Common myeloid progenitor, CD34-positive (primary cell): ENCODE measurements at regions not wholly inside any gene's neighbourhood (a gene's known extent, or its start where the extent isn't known, plus 50 kb on each side); places are given as distances from the start of the nearest gene placed in this dataset.

Experiments used
- CTCF ChIA-PET: fragments of 350-600 bp; sonication (Branson Sonifier 250); formaldehyde crosslinking; loops from one replicate; lab custom pipeline; 2021; ENCODE audit warnings: antibody characterized with exemption; lab: Charles Lee
- POLR2A ChIA-PET: fragments of 350-600 bp; sonication (Branson Sonifier 250); formaldehyde crosslinking; loops from one replicate; lab custom pipeline; 2021; ENCODE audit warnings: antibody characterized with exemption; lab: Charles Lee
- DNase-seq, 3 donors: peaks; one replicate each; pipeline versions ENCODE4 v3.0.0 to v3.0.0-alpha.2; 2013
- H3K27ac ChIP-seq, 2 experiments: 1 replicate in 1 of 2; 2 replicates in 1 of 2; pipeline ENCODE4 v1.7.0; 2013; ENCODE audit warnings: inconsistent platforms in 2 of 2, low read length in 2 of 2, mild to moderate bottlenecking in 2 of 2, low read depth in 1 of 2, moderate library complexity in 1 of 2; ENCODE audit not compliant: severe bottlenecking in 2 of 2, insufficient read depth in 1 of 2, poor library complexity in 1 of 2
- H3K27me3 ChIP-seq, 5 experiments: replicated peaks in 2 of 5; 1 replicate in 3 of 5; 2 replicates in 2 of 5; pipeline versions ENCODE4 v1.6.1 to v1.7.0; 2013; ENCODE audit warnings: low read length in 4 of 5, mild to moderate bottlenecking in 2 of 5, moderate library complexity in 2 of 5, inconsistent platforms in 1 of 5; ENCODE audit not compliant: insufficient read depth in 5 of 5, control insufficient read depth in 4 of 5
- H3K36me3 ChIP-seq, 4 experiments: 1 replicate in 2 of 4; 2 replicates in 2 of 4; pipeline versions ENCODE4 v1.6.1 to v1.7.0; 2013; ENCODE audit warnings: low read length in 3 of 4, control low read depth in 1 of 4, mild to moderate bottlenecking in 1 of 4; ENCODE audit not compliant: control insufficient read depth in 4 of 4, insufficient read depth in 4 of 4
- H3K4me1 ChIP-seq, 4 experiments: 1 replicate in 3 of 4; 2 replicates in 1 of 4; pipeline versions ENCODE4 v1.6.1 to v1.7.1; 2013; ENCODE audit warnings: low read length in 3 of 4, mild to moderate bottlenecking in 3 of 4, control low read depth in 1 of 4, inconsistent platforms in 1 of 4, moderate library complexity in 1 of 4; ENCODE audit not compliant: control insufficient read depth in 4 of 4, insufficient read depth in 4 of 4; ENCODE audit errors: control extremely low read depth in 1 of 4
- H3K4me3 ChIP-seq, 7 experiments: 1 replicate in 4 of 7; 2 replicates in 3 of 7; pipeline versions ENCODE4 v1.5.1 to v1.7.0; 2013; ENCODE audit warnings: mild to moderate bottlenecking in 7 of 7, low read length in 6 of 7, moderate library complexity in 6 of 7, inconsistent platforms in 2 of 7, low read depth in 2 of 7, control low read depth in 1 of 7; ENCODE audit not compliant: insufficient read depth in 4 of 7, control insufficient read depth in 1 of 7; ENCODE audit errors: extremely low read depth in 1 of 7
- H3K9me3 ChIP-seq, 5 experiments: 1 replicate in 4 of 5; 2 replicates in 1 of 5; pipeline versions ENCODE4 v1.6.1 to v1.7.1; 2013; ENCODE audit warnings: low read length in 4 of 5, mild to moderate bottlenecking in 2 of 5, inconsistent platforms in 1 of 5, low read depth in 1 of 5, moderate library complexity in 1 of 5; ENCODE audit not compliant: control insufficient read depth in 4 of 5, insufficient read depth in 2 of 5; ENCODE audit errors: control extremely low read depth in 1 of 5
- WGBS: methylation state at CpG from one replicate; pipeline ENCODE4 v1.1.5; 2013; ENCODE audit not compliant: insufficient coverage; 5-methylcytosine and 5-hydroxymethylcytosine counted together

DNA sequence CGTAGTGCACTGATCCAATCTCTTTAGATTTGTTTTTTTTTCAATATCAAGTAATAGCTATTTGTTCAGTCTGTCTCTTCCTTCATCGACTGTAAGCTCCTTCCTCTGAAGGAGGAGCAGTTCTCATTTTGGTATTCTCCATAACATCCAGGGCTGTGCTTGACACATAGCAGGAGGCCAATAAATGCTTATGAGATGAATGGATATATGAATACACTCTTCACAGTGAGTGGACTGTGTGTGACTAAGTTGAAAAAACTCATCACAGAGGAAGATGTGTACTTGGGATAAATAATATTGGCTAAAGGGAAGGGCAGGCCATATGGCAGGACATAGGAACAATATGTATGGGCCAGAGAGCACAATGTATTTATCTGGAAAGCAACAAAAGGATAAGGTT, 205.3 kb upstream of the PRICKLE1 start:
- H3K36me3 ChIP-seq, result no peaks in the 10 kb centered on the region
- no CpG with 5 or more reads among the region's 2 CpGs for WGBS
- H3K9me3 ChIP-seq, result no peaks in the 10 kb centered on the region
- no peak for DNase-seq
- H3K27me3 ChIP-seq, result no peaks in the 10 kb centered on the region
- no peak overlapping the region for H3K4me3 ChIP-seq
- H3K4me1 ChIP-seq, result no peaks in the 10 kb centered on the region
- POLR2A ChIA-PET, result no interaction called here
- CTCF ChIA-PET, result no interaction called here
- no peak overlapping the region for H3K27ac ChIP-seq

DNA sequence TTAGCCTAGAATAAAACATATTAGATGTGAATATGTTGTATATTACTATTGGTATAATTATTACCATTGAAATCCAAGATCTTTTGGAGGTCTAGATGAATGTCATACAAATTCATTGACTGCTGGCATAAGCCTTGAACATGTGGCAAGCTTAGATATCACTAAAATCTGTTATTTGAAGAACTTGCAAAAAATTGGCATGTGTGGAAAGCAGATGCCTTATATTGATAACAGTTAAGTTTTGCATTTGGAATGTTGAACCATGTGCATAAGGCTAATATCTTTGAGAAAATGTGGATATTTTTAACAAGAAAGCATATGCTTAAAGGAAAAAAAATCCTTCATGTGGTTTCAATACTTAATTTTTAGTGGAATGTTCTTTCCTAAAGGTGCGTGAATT, 203.6 kb upstream of the PRICKLE1 start:
- 100% methylated on average over 1 of the region's 1 CpG for WGBS
- H3K9me3 ChIP-seq, result no peaks in the 10 kb centered on the region
- no peak overlapping the region for H3K4me3 ChIP-seq
- H3K4me1 ChIP-seq, result no peaks in the 10 kb centered on the region
- peak in 1 of 3 donors; percentile 25 for DNase-seq
- no peaks in the 10 kb centered on the region for H3K36me3 ChIP-seq
- ChIA-PET CTCF (no interaction called here), POLR2A (no interaction called here)
- H3K27me3 ChIP-seq, result no peaks in the 10 kb centered on the region
- H3K27ac ChIP-seq, result no peak overlapping the region

DNA sequence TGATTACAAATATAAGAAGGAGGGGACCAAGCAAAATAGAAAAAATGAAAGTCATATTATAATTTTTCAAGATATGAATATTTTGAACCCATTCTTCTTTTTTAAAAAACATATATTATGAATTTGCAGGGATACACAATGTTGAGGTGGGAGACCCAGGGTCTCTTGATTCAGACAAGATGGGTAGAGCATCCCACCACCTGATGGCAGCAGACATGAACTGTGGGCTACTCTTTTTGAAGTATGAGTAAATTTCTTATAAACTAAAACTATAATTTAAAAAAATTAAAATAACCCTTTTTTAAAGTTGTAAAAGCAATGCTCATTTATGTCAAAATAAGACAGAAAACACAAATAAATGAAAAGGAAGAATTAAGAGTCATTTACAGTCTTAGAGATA, 202.7 kb upstream of the PRICKLE1 start:
- CTCF ChIA-PET, result no interaction called here

DNA sequence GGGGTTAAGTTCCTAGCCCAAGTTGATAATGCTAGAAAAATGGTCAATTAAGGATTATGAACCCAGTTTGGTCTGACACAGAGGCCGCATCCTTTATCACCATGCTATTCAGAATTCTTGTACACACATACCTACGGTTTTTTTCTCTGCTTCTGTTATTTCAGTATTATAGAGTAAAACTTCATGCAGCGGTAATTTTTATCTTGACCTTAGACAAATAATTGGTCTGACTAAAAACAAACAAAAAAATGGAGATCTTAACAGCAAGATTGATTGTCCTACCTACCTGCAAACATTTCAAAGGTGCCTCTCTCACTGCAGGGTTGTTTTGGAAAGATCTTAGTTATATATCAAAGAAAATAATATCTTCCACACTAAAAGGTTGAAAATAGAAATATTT, 201.9 kb upstream of the PRICKLE1 start:
- ChIA-PET CTCF (no interaction called here), POLR2A (no interaction called here)
- H3K4me3 ChIP-seq, result no peak overlapping the region
- WGBS, result no CpG with 5 or more reads among the region's 3 CpGs
- no peak overlapping the region for H3K27ac ChIP-seq
- H3K9me3 ChIP-seq, result no peaks in the 10 kb centered on the region
- no peaks in the 10 kb centered on the region for H3K27me3 ChIP-seq
- H3K4me1 ChIP-seq, result no peaks in the 10 kb centered on the region
- H3K36me3 ChIP-seq, result no peaks in the 10 kb centered on the region
- no peak for DNase-seq

More for the DNA sequence above, 202.7 kb upstream of the PRICKLE1 start:
- Histone ChIP-seq H3K4me1 (no peaks in the 10 kb centered on the region), H3K9me3 (no peaks in the 10 kb centered on the region), H3K4me3 (no peak overlapping the region), H3K27me3 (no peaks in the 10 kb centered on the region), H3K27ac (no peak overlapping the region), H3K36me3 (no peaks in the 10 kb centered on the region)
- DNase-seq, result peak in 1 of 3 donors; percentile 2
- POLR2A ChIA-PET, result no interaction called here

DNA sequence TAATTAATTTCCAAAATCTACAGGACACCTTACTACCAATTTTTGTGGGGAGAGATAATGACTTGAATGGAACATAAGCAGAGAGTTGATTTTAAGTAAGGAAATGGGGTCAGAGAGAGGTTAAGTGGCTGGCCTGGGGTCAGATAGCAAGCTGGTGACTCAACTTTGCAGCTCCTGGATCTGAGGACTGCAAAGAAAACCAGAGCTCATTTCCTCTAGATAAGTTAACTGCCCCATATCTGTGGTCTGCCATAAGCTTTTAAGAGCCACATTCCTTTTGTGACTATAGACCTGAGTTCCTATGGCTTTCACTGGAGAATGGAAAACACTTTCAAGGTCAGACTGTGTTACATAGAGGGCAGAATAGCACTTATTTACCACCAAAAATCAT, 201.2 kb upstream of the PRICKLE1 start:
- DNase-seq, result peak; percentile 9 to 62 (median 28)
- Histone ChIP-seq H3K9me3 (no peaks in the 10 kb centered on the region), H3K27ac (no peak overlapping the region), H3K4me3 (no peak overlapping the region), H3K27me3 (no peaks in the 10 kb centered on the region), H3K36me3 (no peaks in the 10 kb centered on the region), H3K4me1 (no peaks in the 10 kb centered on the region)
- ChIA-PET POLR2A (no interaction called here), CTCF (no interaction called here)

DNA sequence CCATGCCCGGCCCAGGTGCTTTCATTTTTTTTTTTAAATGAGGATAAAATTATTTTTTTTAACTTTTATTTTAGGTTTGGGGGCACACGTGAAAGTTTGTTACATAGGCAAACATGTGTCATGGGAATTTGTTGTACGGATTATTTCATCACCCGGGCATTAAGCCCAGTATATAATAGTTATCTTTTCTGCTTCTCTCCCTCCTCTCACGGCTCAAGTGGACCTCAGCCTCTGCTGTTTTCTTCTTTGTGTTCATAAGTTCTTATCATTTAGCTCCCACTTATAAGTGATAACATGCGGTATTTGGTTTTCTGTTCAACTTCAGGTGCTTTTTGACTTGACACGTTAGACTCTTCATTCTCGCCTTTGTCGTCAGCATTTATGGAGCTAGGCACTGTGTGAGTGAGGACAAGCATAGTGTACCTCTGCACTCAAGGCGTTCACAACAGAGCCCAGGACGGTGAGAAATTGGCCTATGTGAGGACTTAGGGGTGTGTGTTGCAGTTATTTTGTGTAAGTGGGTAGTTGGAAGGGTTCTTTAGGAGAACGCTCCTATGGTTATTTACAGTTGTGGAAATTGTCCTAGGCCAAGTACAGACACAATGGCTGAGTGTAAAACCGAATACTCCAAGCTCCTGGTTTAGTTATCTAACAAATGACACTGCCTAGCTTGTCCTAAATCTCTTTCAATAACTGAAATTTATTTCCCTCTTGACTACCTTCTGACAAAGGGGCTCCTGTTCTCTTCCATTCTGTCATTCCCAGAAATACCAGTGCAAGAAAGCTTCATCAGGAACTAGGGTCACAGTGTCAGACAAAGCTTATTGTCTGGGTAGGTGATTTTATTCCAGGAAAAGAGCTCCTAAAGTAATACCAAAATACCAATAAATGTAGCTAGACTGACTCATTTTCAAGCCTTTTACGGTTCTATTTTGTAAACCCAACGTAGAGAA, 200.5 kb upstream of the PRICKLE1 start:
- H3K4me1 ChIP-seq, result no peaks in the 10 kb centered on the region
- WGBS, result over 99% methylated on average over 9 of the region's 15 CpGs
- POLR2A ChIA-PET, result no interaction called here
- CTCF ChIA-PET, result interaction anchor here (0.8 kb wide), 1 partner anchor 10 kb away, joined by 3 read pairs; no protein-coding TSS in a partner anchor
- H3K27ac ChIP-seq, result no peak overlapping the region
- H3K9me3 ChIP-seq, result no peaks in the 10 kb centered on the region
- H3K36me3 ChIP-seq, result no peaks in the 10 kb centered on the region
- no peaks in the 10 kb centered on the region for H3K27me3 ChIP-seq
- H3K4me3 ChIP-seq, result no peak overlapping the region
- no peak for DNase-seq

DNA sequence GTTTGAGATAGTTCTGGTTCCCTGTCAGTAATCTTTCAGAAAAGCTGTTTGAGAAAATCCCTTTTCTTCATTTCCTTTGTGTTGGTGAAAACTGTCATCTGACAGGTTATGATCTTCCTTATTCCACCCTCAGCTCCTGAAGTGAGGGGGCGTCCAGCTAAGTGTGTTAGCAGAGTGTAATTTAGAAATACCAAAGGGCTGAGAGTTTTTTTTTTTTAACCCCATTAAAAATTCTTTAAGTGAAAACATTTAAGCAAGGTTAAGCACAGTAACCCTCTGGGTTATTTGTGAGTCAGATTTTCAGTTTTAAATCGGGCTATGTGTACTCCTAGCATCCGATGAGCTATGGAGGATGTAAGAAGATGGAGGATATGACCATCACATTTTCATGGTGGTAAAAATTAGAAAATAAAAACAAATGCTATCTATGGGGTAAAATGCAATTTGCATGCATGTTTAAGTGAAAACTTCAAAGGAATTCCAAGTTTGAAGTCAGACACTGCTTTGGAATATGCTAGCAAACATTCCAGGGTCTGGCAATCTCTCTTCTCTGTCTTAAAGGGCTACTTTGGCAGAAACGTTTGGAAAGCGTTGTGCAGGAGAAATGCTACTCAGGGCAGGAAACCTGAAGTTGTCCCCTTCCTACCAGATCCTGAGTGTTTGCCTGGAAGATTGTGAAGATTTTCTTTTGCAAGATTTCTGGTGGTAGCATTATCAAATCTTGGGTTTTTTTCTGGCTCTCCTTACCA, 197.0 kb upstream of the PRICKLE1 start:
- CTCF ChIA-PET, result no interaction called here
- no peak overlapping the region for H3K27ac ChIP-seq
- 82% methylated on average over 4 of the region's 5 CpGs for WGBS
- H3K36me3 ChIP-seq, result no peaks in the 10 kb centered on the region
- no peak overlapping the region for H3K4me3 ChIP-seq
- no peaks in the 10 kb centered on the region for H3K4me1 ChIP-seq
- DNase-seq, result no peak
- POLR2A ChIA-PET, result interaction anchor here (0.6 kb wide), 1 partner anchor 316 kb away, joined by 3 read pairs; no protein-coding TSS in a partner anchor
- H3K27me3 ChIP-seq, result no peaks in the 10 kb centered on the region
- no peaks in the 10 kb centered on the region for H3K9me3 ChIP-seq
